ENCODE measurements at regions not wholly inside any gene's neighbourhood (a gene's known extent, or its start where the extent isn't known, plus 50 kb on each side); places are given as distances from the start of the nearest gene placed in this dataset.

GRCh38 chr2:83862600-83862999, 596.5 kb downstream of the SUCLG1 start:
- DNase-seq (ENCODE audit: low read depth in 2 of 2), result no peak
- no peak for TF ChIP-seq CTCF (IDR thresholded peaks at IDR 0.05; ENCODE audit: low read depth, low read length)
- no peak overlapping the region for H3K4me3 ChIP-seq (replicated peaks in 1 of 2; ENCODE audit: low read depth in 2 of 2, low read length in 2 of 2)

DNA sequence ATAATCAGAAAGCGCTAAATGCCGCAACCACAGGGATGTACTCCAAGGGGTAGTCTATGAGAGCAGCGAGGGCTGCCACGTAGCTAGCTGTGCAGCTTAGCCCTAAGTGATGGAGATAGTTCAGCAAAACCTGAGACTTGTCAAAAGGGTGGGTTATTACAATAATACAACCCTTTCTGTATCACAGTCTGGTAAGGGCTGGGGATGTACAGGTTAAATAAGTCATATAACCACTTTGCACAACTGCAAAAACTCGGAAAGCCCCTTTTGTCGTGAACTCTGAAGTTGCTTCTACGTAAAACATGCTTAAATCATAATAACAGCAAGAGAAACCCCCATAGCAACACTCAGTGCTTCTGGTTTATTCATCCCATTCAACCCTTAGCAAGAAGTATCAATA, 598.8 kb downstream of the SUCLG1 start:
- no peak for TF ChIP-seq CTCF (IDR thresholded peaks at IDR 0.05; ENCODE audit: low read depth, low read length)
- H3K4me3 ChIP-seq (replicated peaks in 1 of 2; ENCODE audit: low read depth in 2 of 2, low read length in 2 of 2), result no peak overlapping the region

GRCh38 chr2:83859553-83859952, 599.5 kb downstream of the SUCLG1 start:
- H3K4me3 ChIP-seq (replicated peaks in 1 of 2; ENCODE audit: low read depth in 2 of 2, low read length in 2 of 2), result no peak overlapping the region
- no peak for TF ChIP-seq CTCF (IDR thresholded peaks at IDR 0.05; ENCODE audit: low read depth, low read length)
- no peak for DNase-seq (ENCODE audit: low read depth in 2 of 2)

More for the DNA sequence above, 598.8 kb downstream of the SUCLG1 start:
- no peak for DNase-seq (ENCODE audit: low read depth in 2 of 2)

DNA sequence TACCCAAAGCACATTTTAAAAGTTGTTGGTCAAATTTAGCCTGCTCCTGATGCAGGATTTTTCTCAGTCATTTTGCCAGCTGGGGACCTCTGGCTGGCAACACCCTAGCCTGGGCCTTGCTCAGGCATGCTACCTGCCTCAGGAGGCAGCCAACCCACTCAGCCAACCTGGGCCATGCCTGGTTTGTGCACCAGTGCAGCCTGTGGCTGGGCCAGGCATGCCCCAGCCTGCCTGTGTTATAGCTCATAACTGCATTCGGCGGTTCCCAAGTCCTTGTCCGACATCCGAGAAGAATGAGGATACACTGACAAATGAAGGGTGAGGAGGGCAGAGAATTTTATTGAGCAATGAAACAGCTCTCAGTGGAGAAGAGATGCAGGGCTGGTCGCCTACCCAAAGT, 608.0 kb downstream of the SUCLG1 start:
- DNase-seq (ENCODE audit: low read depth in 2 of 2), result no peak
- no peak overlapping the region for H3K4me3 ChIP-seq (replicated peaks in 1 of 2; ENCODE audit: low read depth in 2 of 2, low read length in 2 of 2)
- no peak for TF ChIP-seq CTCF (IDR thresholded peaks at IDR 0.05; ENCODE audit: low read depth, low read length)

DNA sequence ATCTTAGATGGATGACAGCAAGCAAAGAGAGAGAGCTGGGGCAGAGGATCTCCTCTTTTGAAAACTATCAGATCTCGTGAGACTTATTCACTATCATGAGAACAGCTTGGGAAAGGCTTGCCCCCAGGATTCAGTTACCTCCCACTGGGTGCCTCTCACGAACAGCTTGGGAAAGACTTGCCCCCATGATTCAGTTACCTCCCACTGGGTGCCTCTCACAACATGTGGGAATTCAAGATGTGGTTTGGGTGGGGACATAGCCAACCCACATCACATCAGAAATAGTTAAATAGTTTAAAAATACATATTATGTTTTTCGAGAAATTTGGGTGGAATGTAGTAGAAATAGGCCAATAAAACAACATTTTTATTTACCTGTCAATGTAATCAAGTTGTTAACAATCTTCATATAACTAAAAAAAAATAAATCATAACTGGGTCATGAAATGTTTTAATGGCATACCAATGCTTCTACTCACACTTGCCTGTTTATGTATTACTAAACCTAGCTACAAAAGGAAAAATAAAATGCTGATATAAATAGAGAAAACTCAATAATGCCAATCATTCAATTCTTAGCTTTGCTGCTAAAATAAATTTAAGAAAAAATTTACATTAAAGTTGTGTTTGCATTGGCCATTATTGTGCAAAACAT, 608.9 kb downstream of the SUCLG1 start:
- no peak for TF ChIP-seq CTCF (IDR thresholded peaks at IDR 0.05; ENCODE audit: low read depth, low read length)
- DNase-seq (ENCODE audit: low read depth in 2 of 2), result no peak
- H3K4me3 ChIP-seq (replicated peaks in 1 of 2; ENCODE audit: low read depth in 2 of 2, low read length in 2 of 2), result no peak overlapping the region

DNA sequence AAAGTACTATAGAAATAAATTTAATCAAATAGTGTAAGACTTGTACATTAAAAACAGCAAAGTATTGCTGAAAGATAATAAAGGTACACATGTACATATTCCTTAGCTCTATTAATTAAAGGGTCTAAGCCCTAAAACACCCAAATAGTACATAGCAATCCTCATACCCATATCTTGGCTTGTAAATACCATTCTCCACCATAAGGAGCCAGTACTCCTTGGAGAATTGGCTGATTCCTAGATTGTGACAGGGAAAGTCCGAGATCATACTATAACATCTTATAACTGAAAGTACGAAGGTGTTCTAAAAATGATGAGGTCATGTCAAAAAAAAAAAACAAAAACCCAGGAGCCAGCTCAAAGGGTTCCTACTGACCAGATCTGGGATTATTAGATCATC, 614.6 kb downstream of the SUCLG1 start:
- H3K4me3 ChIP-seq (replicated peaks in 1 of 2; ENCODE audit: low read depth in 2 of 2, low read length in 2 of 2), result no peak overlapping the region
- no peak for DNase-seq (ENCODE audit: low read depth in 2 of 2)
- TF ChIP-seq CTCF (IDR thresholded peaks at IDR 0.05; ENCODE audit: low read depth, low read length), result no peak

DNA sequence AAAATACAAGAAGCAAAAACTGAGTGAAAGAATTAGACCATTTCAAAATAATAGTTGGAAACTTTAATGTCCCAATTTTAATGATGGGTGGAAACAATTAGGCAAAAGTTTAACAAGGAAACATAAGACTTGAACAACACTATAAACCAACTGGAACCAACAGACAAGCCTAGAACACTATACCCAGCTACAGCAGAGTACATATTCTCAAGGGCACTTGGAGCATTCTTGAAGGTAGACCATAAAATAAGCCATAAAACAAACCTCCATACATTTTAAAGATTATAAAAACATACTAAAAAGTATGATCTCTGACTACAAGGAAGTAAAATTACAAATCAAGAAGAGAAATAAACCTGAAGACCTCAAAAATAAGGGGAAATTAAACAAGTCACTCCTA, 616.7 kb downstream of the SUCLG1 start:
- H3K4me3 ChIP-seq (replicated peaks in 1 of 2; ENCODE audit: low read depth in 2 of 2, low read length in 2 of 2), result no peak overlapping the region
- DNase-seq (ENCODE audit: low read depth in 2 of 2), result no peak
- TF ChIP-seq CTCF (IDR thresholded peaks at IDR 0.05; ENCODE audit: low read depth, low read length), result no peak
